ENCODE measurements at regions not wholly inside any gene's neighbourhood (a gene's known extent, or its start where the extent isn't known, plus 50 kb on each side); places are given as distances from the start of the nearest gene placed in this dataset.

GRCh38 chr5:17690473-17690872 is 56.2 kb downstream of the TAF11L14 start:
- no peak for DNase-seq (ENCODE audit: low read depth, low spot score)

GRCh38 chr5:17691762-17692161 is 57.5 kb downstream of the TAF11L14 start:
- no peak overlapping the region for H3K4me3 ChIP-seq (ENCODE audit: low read length)
- no peak for DNase-seq (ENCODE audit: low read depth, low spot score)

More at GRCh38 chr5:17690473-17690872, 56.2 kb downstream of the TAF11L14 start:
- H3K4me3 ChIP-seq (ENCODE audit: low read length) = no peak overlapping the region

- H3K4me3 ChIP-seq (ENCODE audit: low read length) = no peak overlapping the region
- no peak for DNase-seq (ENCODE audit: low read depth, low spot score)
Observed at GRCh38 chr5:17694371-17694770, 60.1 kb downstream of the TAF11L14 start.

GRCh38 chr5:17694914-17695313 is 60.7 kb downstream of the TAF11L14 start:
- no peak for DNase-seq (ENCODE audit: low read depth, low spot score)

GRCh38 chr5:17696627-17697026 is 62.4 kb downstream of the TAF11L14 start:
- no peak for DNase-seq (ENCODE audit: low read depth, low spot score)
- no peak overlapping the region for H3K4me3 ChIP-seq (ENCODE audit: low read length)

More at GRCh38 chr5:17694914-17695313, 60.7 kb downstream of the TAF11L14 start:
- H3K4me3 ChIP-seq (ENCODE audit: low read length) = no peak overlapping the region

GRCh38 chr5:17697671-17698070 is 63.4 kb downstream of the TAF11L14 start:
- H3K4me3 ChIP-seq (ENCODE audit: low read length) = no peak overlapping the region
- no peak for DNase-seq (ENCODE audit: low read depth, low spot score)

GRCh38 chr5:17709011-17709710 is 74.9 kb downstream of the TAF11L14 start:
- no peak overlapping the region for H3K4me3 ChIP-seq (ENCODE audit: low read length)
- DNase-seq (ENCODE audit: low read depth, low spot score) = no peak

GRCh38 chr5:17713301-17713700 is 79.0 kb downstream of the TAF11L14 start:
- no peak for DNase-seq (ENCODE audit: low read depth, low spot score)
- H3K4me3 ChIP-seq (ENCODE audit: low read length) = no peak overlapping the region

- no peak for DNase-seq (ENCODE audit: low read depth, low spot score)
- H3K4me3 ChIP-seq (ENCODE audit: low read length) = no peak overlapping the region
Observed at GRCh38 chr5:17714186-17714585, 79.9 kb downstream of the TAF11L14 start.

- no peak overlapping the region for H3K4me3 ChIP-seq (ENCODE audit: low read length)
- DNase-seq (ENCODE audit: low read depth, low spot score) = no peak
Observed at GRCh38 chr5:17719592-17719991, 85.3 kb downstream of the TAF11L14 start.

- DNase-seq (ENCODE audit: low read depth, low spot score) = no peak
- H3K4me3 ChIP-seq (ENCODE audit: low read length) = no peak overlapping the region
Observed at GRCh38 chr5:17720071-17720470, 85.8 kb downstream of the TAF11L14 start.

GRCh38 chr5:17723876-17724275 is 89.6 kb downstream of the TAF11L14 start:
- DNase-seq (ENCODE audit: low read depth, low spot score) = no peak
- H3K4me3 ChIP-seq (ENCODE audit: low read length) = no peak overlapping the region

- DNase-seq (ENCODE audit: low read depth, low spot score) = no peak
- no peak overlapping the region for H3K4me3 ChIP-seq (ENCODE audit: low read length)
Observed at GRCh38 chr5:17727098-17727497, 92.8 kb downstream of the TAF11L14 start.

GRCh38 chr5:17730421-17730820 is 96.2 kb downstream of the TAF11L14 start:
- DNase-seq (ENCODE audit: low read depth, low spot score) = no peak
- H3K4me3 ChIP-seq (ENCODE audit: low read length) = no peak overlapping the region

- H3K4me3 ChIP-seq (ENCODE audit: low read length) = no peak overlapping the region
- DNase-seq (ENCODE audit: low read depth, low spot score) = no peak
Observed at GRCh38 chr5:17732351-17732923, 98.2 kb downstream of the TAF11L14 start.

GRCh38 chr5:17734011-17734410 is 99.8 kb downstream of the TAF11L14 start:
- no peak overlapping the region for H3K4me3 ChIP-seq (ENCODE audit: low read length)
- DNase-seq (ENCODE audit: low read depth, low spot score) = no peak

GRCh38 chr5:17735761-17736160 is 101.5 kb downstream of the TAF11L14 start:
- DNase-seq (ENCODE audit: low read depth, low spot score) = no peak
- no peak overlapping the region for H3K4me3 ChIP-seq (ENCODE audit: low read length)

- DNase-seq (ENCODE audit: low read depth, low spot score) = no peak
- H3K4me3 ChIP-seq (ENCODE audit: low read length) = no peak overlapping the region
Observed at GRCh38 chr5:17737092-17737491, 102.8 kb downstream of the TAF11L14 start.

- no peak overlapping the region for H3K4me3 ChIP-seq (ENCODE audit: low read length)
- no peak for DNase-seq (ENCODE audit: low read depth, low spot score)
Observed at GRCh38 chr5:17738446-17738845, 104.2 kb downstream of the TAF11L14 start.

GRCh38 chr5:17743580-17744435 is 109.5 kb downstream of the TAF11L14 start:
- DNase-seq (ENCODE audit: low read depth, low spot score) = no peak
- no peak overlapping the region for H3K4me3 ChIP-seq (ENCODE audit: low read length)
